ENCODE measurements at regions not wholly inside any gene's neighbourhood (a gene's known extent, or its start where the extent isn't known, plus 50 kb on each side); places are given as distances from the start of the nearest gene placed in this dataset.

- intact Hi-C loops (cut with DNase I): no loop called here
Observed at GRCh38 chr18:10306779-10307178, 147.7 kb upstream of the APCDD1 start.

DNA sequence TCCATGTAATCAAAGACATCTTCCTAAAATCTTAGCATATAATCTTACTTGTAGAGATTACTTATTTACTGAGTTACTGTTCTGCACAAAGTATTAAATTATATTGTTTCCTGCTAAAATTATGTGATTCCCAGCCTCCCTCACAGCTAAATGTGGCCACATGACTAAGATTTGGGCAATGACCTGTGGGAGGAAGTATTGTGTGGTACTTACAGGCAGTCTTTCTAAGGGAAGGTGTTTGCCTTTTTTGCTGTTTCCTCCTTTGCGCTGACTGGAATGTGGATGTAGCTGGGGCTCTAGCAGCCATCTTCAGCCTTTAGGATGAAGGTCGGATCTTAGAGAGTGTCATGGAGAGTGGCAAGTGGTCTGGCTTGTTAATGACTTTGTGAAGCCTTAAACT, 146.3 kb upstream of the APCDD1 start:
- Histone ChIP-seq H3K27ac (no peak overlapping the region), H3K27me3 (no peaks in the 10 kb centered on the region), H3K4me1 (peaks cover 6% of the 10 kb centered on the region), H3K36me3 (no peaks in the 10 kb centered on the region), H3K4me3 (no peak overlapping the region), H3K9me3 (no peaks in the 10 kb centered on the region)
- TF ChIP-seq, protein P1, sequence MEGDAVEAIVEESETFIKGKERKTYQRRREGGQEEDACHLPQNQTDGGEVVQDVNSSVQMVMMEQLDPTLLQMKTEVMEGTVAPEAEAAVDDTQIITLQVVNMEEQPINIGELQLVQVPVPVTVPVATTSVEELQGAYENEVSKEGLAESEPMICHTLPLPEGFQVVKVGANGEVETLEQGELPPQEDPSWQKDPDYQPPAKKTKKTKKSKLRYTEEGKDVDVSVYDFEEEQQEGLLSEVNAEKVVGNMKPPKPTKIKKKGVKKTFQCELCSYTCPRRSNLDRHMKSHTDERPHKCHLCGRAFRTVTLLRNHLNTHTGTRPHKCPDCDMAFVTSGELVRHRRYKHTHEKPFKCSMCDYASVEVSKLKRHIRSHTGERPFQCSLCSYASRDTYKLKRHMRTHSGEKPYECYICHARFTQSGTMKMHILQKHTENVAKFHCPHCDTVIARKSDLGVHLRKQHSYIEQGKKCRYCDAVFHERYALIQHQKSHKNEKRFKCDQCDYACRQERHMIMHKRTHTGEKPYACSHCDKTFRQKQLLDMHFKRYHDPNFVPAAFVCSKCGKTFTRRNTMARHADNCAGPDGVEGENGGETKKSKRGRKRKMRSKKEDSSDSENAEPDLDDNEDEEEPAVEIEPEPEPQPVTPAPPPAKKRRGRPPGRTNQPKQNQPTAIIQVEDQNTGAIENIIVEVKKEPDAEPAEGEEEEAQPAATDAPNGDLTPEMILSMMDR (IDR thresholded peaks at IDR 0.05): no peak
- TF ChIP-seq POLR2AphosphoS5 (IDR thresholded peaks at IDR 0.05; ENCODE audit: insufficient read depth in 1 of 2, low read depth in 1 of 2) (no peak), POLR2A (IDR thresholded peaks at IDR 0.05) (no peak)
- intact Hi-C loops (cut with DNase I): no loop called here
- DNase-seq (ENCODE audit: extremely low spot score in 2 of 2): peak in 1 of 2 donors; percentile 29

More at GRCh38 chr18:10306779-10307178, 147.7 kb upstream of the APCDD1 start:
- no peak overlapping the region for H3K27ac ChIP-seq
- H3K27me3 ChIP-seq: no peaks in the 10 kb centered on the region
- H3K9me3 ChIP-seq: no peaks in the 10 kb centered on the region
- H3K36me3 ChIP-seq: no peaks in the 10 kb centered on the region
- H3K4me1 ChIP-seq: peaks cover 6% of the 10 kb centered on the region
- H3K4me3 ChIP-seq: no peak overlapping the region
- DNase-seq (ENCODE audit: extremely low spot score in 2 of 2): no peak
- TF ChIP-seq, protein P1 (IDR thresholded peaks at IDR 0.05): no peak
- no peak for TF ChIP-seq POLR2AphosphoS5 (IDR thresholded peaks at IDR 0.05; ENCODE audit: insufficient read depth in 1 of 2, low read depth in 1 of 2)
- TF ChIP-seq POLR2A (IDR thresholded peaks at IDR 0.05): no peak

- H3K4me1 ChIP-seq: no peaks in the 10 kb centered on the region
- DNase-seq (ENCODE audit: extremely low spot score in 2 of 2): peak in 1 of 2 donors; percentile 65
- H3K27ac ChIP-seq: no peak overlapping the region
- H3K4me3 ChIP-seq: no peak overlapping the region
- no peaks in the 10 kb centered on the region for H3K9me3 ChIP-seq
- no peaks in the 10 kb centered on the region for H3K27me3 ChIP-seq
- intact Hi-C loops (cut with DNase I): no loop called here
- no peaks in the 10 kb centered on the region for H3K36me3 ChIP-seq
- no peak for TF ChIP-seq POLR2A (IDR thresholded peaks at IDR 0.05)
- no peak for TF ChIP-seq POLR2AphosphoS5 (IDR thresholded peaks at IDR 0.05; ENCODE audit: insufficient read depth in 1 of 2, low read depth in 1 of 2)
- TF ChIP-seq, protein P1 (IDR thresholded peaks at IDR 0.05): no peak
Observed at GRCh38 chr18:10310626-10311025, 143.8 kb upstream of the APCDD1 start.

GRCh38 chr18:10312326-10313015, 142.0 kb upstream of the APCDD1 start:
- Histone ChIP-seq H3K27me3 (no peaks in the 10 kb centered on the region), H3K36me3 (no peaks in the 10 kb centered on the region), H3K27ac (no peak overlapping the region), H3K4me3 (no peak overlapping the region), H3K9me3 (no peaks in the 10 kb centered on the region), H3K4me1 (no peaks in the 10 kb centered on the region)
- intact Hi-C loops (cut with DNase I): no loop called here
- TF ChIP-seq POLR2A (IDR thresholded peaks at IDR 0.05) (no peak), POLR2AphosphoS5 (IDR thresholded peaks at IDR 0.05; ENCODE audit: insufficient read depth in 1 of 2, low read depth in 1 of 2) (no peak)
- TF ChIP-seq, protein P1 (IDR thresholded peaks at IDR 0.05): no peak
- DNase-seq (ENCODE audit: extremely low spot score in 2 of 2): peak in 1 of 2 donors; percentile 54

GRCh38 chr18:10313016-10313342, 141.5 kb upstream of the APCDD1 start:
- Histone ChIP-seq H3K4me3 (no peak overlapping the region), H3K9me3 (no peaks in the 10 kb centered on the region), H3K4me1 (no peaks in the 10 kb centered on the region), H3K27me3 (no peaks in the 10 kb centered on the region), H3K36me3 (no peaks in the 10 kb centered on the region), H3K27ac (no peak overlapping the region)
- intact Hi-C loops (cut with DNase I): no loop called here
- no peak for DNase-seq (ENCODE audit: extremely low spot score in 2 of 2)
- TF ChIP-seq POLR2A (IDR thresholded peaks at IDR 0.05) (no peak), POLR2AphosphoS5 (IDR thresholded peaks at IDR 0.05; ENCODE audit: insufficient read depth in 1 of 2, low read depth in 1 of 2) (no peak)
- TF ChIP-seq, protein P1 (IDR thresholded peaks at IDR 0.05): no peak
